Epithelial cell of esophagus (primary cell): ENCODE measurements at regions not wholly inside any gene's neighbourhood (a gene's known extent, or its start where the extent isn't known, plus 50 kb on each side); places are given as distances from the start of the nearest gene placed in this dataset.
A peak's percentile ranks its signal among the peaks of the same experiment; 100 is the strongest.

Experiments
- DNase-seq: peaks from one replicate; pipeline ENCODE4 v3.0.0; 2010; ENCODE audit warnings: low read depth
- H3K4me3 ChIP-seq: 2 replicates; pipeline ENCODE4 v1.5.1; 2011; ENCODE audit warnings: mild to moderate bottlenecking, low read length, control low read depth
- TF ChIP-seq, protein P1 (sequence below): IDR thresholded peaks from 2 replicates; pipeline ENCODE4 v1.5.1; 2011; ENCODE audit warnings: low read depth, mild to moderate bottlenecking, low read length, control low read depth, inconsistent platforms; ENCODE audit not compliant: insufficient read depth; ENCODE audit errors: missing control alignments

DNA sequence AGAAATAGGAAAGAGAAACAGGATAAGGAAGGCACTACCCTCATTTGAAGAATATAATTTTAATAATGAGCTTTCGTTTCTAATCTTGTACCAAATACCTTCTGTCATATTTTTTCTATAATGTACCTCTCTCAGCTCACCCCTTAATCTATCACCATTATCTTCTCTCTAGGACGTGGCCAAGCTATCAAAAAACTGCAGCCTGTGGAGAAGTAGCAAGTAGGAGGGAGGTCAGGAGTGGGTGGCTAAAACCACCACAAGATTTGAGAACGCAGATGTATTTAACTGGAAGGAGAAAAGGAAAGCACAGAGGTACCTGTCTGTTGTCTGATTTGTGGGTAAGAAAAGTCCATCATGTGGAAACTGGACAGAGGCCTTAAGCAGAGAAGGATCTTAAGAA, 576.7 kb upstream of the DIPK2B start:
- DNase-seq = no peak
- H3K4me3 ChIP-seq = no peak overlapping the region
- TF ChIP-seq, protein P1, sequence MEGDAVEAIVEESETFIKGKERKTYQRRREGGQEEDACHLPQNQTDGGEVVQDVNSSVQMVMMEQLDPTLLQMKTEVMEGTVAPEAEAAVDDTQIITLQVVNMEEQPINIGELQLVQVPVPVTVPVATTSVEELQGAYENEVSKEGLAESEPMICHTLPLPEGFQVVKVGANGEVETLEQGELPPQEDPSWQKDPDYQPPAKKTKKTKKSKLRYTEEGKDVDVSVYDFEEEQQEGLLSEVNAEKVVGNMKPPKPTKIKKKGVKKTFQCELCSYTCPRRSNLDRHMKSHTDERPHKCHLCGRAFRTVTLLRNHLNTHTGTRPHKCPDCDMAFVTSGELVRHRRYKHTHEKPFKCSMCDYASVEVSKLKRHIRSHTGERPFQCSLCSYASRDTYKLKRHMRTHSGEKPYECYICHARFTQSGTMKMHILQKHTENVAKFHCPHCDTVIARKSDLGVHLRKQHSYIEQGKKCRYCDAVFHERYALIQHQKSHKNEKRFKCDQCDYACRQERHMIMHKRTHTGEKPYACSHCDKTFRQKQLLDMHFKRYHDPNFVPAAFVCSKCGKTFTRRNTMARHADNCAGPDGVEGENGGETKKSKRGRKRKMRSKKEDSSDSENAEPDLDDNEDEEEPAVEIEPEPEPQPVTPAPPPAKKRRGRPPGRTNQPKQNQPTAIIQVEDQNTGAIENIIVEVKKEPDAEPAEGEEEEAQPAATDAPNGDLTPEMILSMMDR = no peak

DNA sequence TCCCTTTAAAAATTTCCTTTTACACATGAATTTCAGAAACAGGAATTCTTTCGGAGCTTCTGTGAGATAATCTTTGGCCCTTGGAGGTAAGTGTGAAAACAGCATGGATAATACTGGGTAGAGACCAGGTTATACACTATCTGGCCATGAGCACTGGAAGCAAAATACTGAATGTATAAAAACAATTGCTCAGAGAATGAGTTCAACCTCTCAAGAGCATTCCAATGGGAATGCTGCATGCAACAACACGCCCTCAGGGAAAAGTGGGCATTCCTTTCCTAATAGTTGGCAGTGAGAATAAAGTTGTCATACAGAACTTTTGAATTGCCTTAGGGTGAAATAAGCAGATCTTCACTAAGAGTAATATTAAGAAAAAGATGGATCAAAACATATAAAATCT, 574.8 kb upstream of the DIPK2B start:
- no peak overlapping the region for H3K4me3 ChIP-seq
- peak; percentile 91 for DNase-seq
- TF ChIP-seq, protein P1 = no peak

DNA sequence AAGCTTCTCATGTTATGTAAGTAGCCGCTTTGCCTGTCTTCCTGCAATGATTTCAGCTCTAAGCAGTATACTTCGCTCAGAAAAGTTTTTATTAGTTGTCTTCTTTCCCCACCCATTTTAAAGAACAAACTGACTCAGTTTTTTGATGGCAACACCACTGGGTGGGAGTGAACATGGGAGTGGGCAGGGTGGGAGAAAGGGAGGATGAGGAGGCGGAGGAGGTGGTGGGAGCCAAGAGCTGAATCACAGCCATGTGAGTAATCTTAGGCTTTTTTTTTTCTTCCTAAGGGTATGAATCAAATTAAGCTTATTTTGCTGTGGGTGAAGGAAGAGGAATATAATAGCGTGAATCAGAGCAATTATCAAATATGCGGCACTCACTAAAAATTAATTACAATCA, 574.3 kb upstream of the DIPK2B start:
- TF ChIP-seq, protein P1 = no peak
- DNase-seq = peak; percentile 84
- H3K4me3 ChIP-seq = no peak overlapping the region

DNA sequence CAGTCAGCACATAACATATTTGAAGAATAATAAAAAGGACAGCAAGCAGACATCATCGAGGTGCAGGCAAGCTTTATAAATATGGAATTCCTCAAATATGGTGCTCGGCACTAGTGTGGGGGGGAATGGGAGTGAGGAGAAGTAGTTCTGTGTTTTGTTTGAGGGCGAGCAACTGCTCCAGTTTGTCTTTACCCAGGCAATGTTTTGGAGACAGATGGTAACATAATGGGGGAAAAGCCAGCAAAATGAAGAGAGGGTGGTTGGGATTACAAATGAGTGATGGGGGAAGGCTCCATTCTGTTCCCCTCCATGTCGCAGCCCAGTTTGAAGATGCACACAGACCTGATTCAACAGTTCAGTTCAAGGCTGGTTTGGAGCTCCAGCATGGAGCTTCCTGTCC, 572.9 kb upstream of the DIPK2B start:
- DNase-seq = no peak
- H3K4me3 ChIP-seq = no peak overlapping the region
- TF ChIP-seq, protein P1 = no peak

DNA sequence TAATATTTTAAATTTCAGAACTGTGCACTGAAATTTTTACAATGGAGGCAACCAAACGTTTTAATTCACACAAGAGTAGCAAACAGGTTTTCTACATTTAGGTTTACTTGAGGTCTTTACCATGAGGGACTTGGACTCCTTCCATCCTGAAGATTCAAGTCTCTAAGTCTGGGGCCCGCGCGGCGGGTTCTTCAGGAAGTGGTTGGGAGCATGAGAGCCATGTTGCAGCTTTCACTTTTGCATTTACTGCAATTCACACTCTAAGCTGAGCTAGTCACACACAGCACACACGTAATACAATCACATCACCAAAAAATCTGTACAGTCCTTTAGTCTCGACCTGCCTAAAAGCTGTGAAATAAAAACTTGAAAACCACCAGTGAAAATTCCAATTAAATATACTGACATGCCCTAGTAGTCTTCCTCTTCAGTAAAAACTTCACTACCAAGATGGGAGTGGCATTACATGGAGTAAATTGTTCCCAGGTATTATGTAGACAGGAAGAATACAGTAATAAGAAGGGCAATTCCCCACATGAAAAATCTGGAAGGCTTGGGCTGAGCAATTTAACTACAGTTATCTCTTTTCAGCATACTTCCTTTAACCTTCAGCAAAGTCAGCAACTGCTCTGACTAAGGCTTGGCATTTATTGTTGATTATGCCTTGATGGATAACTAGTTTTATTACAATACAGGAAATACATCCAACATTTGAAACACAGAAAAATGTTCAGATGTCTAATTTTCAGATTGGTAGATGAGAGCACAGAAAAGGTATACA, 571.1 kb upstream of the DIPK2B start:
- peak overlapping the region; percentile 68 for H3K4me3 ChIP-seq
- peak; percentile 60 for DNase-seq

DNA sequence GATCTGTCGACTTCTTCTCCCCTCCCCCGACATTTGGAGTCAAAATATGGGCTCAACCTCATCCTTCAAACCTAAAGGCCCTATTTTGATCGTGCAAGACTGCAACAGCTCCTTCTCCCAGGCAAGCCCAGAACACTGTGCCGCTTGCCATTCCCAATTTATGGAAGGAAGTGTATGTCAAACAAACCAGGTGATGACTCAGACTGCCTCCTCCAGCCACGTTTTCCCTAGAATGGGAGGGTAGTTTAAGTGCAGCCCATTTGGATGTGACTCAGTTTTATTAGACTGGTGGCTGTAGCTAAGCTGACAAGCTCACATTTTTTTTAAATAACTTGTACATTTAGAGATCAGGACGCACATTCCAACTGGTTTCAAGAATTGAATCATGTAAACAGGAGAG, 570.4 kb upstream of the DIPK2B start:
- peak overlapping the region; percentile 68 for H3K4me3 ChIP-seq
- TF ChIP-seq, protein P1 = no peak
- DNase-seq = peak; percentile 90

More for the DNA sequence above, 571.1 kb upstream of the DIPK2B start:
- TF ChIP-seq, protein P1 = no peak

DNA sequence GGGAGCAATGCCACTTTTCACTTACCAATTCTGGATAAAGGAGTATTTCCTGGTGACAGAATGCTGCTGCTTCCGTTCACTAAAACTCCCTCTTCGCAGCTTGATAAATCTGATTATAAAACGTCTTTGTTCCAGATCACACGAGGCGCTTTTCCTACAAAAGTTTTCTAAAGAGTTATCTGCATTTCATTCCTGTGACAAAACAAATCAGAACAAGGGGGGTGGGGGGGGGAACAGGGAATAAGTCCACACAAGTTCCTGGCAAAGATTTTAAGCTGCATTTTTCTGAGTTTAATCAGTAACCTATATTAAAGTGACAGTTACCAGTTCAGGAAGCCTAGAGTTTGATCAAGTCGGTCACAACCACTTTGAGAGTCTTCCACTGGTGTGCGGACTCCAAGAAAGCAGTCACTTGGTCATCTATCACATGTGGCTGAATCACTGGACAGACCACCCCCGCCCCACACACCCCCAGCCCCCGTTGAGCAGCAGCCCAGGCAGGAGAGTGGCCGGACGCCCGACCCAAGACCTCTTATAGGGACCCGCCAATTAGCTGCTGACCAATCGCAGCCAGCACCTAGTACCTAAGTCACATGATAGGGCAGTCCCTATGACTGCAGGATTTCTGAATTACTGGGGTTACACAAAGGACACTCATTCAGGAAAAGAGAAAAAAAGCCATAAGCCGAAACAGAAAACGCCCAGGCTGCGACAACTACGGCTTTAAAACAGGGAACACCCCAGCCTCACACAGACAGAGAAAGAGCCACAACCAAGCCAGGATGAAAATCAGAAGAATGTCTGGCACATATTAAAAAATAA, 569.3 kb upstream of the DIPK2B start:
- peak overlapping the region; percentile 68 for H3K4me3 ChIP-seq
- TF ChIP-seq, protein P1 = no peak
- peak; percentile 71 for DNase-seq
